Ovary (tissue), 3 donors: ENCODE measurements at regions not wholly inside any gene's neighbourhood (a gene's known extent, or its start where the extent isn't known, plus 50 kb on each side); places are given as distances from the start of the nearest gene placed in this dataset.

Experiments
- EP300 ChIP-seq: sonication (generic); formaldehyde crosslinking; IDR thresholded peaks from one replicate; pipeline ENCODE4 v1.6.1; 2017; ENCODE audit warnings: antibody characterized with exemption
- POLR2A ChIP-seq: fragments of 450-650 bp; IDR thresholded peaks from one replicate; pipeline ENCODE4 v1.6.1; 2017; ENCODE audit warnings: antibody characterized with exemption, mild to moderate bottlenecking, moderate library complexity
- TF ChIP-seq, protein P1 (sequence below), 3 donors: fragments of 450-650 bp in 2 of 3; fragments of 200-600 bp in 1 of 3; IDR thresholded peaks; one replicate each; pipeline versions ENCODE4 v1.5.1 to v1.8.0; 2016 to 2022; ENCODE audit warnings: antibody characterized with exemption in 3 of 3, mild to moderate bottlenecking in 1 of 3
- donor health status: DM: no; HTN: no; CAD: no.

DNA sequence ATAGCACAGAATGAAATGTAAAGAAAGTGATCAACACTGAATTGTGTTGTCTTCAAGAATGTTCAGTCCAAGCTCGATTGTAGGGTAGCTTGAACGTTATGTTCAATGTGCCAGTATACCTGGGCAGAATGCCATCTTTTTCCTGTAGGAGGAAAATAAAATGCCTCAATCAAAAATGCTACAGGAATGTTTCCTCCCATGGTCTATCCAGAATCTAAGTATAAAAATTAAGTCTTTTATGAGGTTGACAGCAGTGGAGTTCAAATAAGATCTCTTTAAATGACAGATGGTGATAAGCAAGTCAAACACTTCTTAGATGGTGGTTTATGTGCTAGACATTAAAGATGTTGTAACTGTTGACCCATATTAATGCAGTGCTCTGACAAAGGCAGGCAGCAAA, 488.6 kb downstream of the CSNK1G3 start:
- TF ChIP-seq, protein P1, sequence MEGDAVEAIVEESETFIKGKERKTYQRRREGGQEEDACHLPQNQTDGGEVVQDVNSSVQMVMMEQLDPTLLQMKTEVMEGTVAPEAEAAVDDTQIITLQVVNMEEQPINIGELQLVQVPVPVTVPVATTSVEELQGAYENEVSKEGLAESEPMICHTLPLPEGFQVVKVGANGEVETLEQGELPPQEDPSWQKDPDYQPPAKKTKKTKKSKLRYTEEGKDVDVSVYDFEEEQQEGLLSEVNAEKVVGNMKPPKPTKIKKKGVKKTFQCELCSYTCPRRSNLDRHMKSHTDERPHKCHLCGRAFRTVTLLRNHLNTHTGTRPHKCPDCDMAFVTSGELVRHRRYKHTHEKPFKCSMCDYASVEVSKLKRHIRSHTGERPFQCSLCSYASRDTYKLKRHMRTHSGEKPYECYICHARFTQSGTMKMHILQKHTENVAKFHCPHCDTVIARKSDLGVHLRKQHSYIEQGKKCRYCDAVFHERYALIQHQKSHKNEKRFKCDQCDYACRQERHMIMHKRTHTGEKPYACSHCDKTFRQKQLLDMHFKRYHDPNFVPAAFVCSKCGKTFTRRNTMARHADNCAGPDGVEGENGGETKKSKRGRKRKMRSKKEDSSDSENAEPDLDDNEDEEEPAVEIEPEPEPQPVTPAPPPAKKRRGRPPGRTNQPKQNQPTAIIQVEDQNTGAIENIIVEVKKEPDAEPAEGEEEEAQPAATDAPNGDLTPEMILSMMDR (IDR thresholded peaks at IDR 0.05), result no peak
- no peak for TF ChIP-seq POLR2A
- no peak for TF ChIP-seq EP300
